NCI-H82 treated with DMSO at 0.1 percent for 48 hours (cell line): ENCODE measurements at regions not wholly inside any gene's neighbourhood (a gene's known extent, or its start where the extent isn't known, plus 50 kb on each side); places are given as distances from the start of the nearest gene placed in this dataset.

Experiments
- DNase-seq: peaks from one replicate; lab custom pipeline; 2025; ENCODE audit not compliant: unreplicated experiment; lab: John Stamatoyannopoulos, UW

- no peak for DNase-seq
Measured at GRCh38 chr2:133936601-133937000, 317.3 kb upstream of the MGAT5 start.

GRCh38 chr2:133937669-133938068 lies 316.2 kb upstream of the MGAT5 start:
- no peak for DNase-seq

GRCh38 chr2:133940134-133940533 lies 313.7 kb upstream of the MGAT5 start:
- DNase-seq = no peak

- no peak for DNase-seq
Measured at GRCh38 chr2:133941666-133942065, 312.2 kb upstream of the MGAT5 start.

- DNase-seq = no peak
Measured at GRCh38 chr2:133942398-133942797, 311.5 kb upstream of the MGAT5 start.

GRCh38 chr2:133943108-133943507 lies 310.8 kb upstream of the MGAT5 start:
- DNase-seq = no peak

- no peak for DNase-seq
Measured at GRCh38 chr2:133945089-133945488, 308.8 kb upstream of the MGAT5 start.

- no peak for DNase-seq
Measured at GRCh38 chr2:133947057-133947456, 306.8 kb upstream of the MGAT5 start.

GRCh38 chr2:133948610-133949290 lies 305.1 kb upstream of the MGAT5 start:
- no peak for DNase-seq

- no peak for DNase-seq
Measured at GRCh38 chr2:133949595-133949994, 304.3 kb upstream of the MGAT5 start.

GRCh38 chr2:133951209-133951608 lies 302.7 kb upstream of the MGAT5 start:
- no peak for DNase-seq

- no peak for DNase-seq
Measured at GRCh38 chr2:133952420-133952819, 301.5 kb upstream of the MGAT5 start.

- DNase-seq = no peak
Measured at GRCh38 chr2:133952896-133953295, 301.0 kb upstream of the MGAT5 start.

- no peak for DNase-seq
Measured at GRCh38 chr2:133953524-133953923, 300.3 kb upstream of the MGAT5 start.

- no peak for DNase-seq
Measured at GRCh38 chr2:133954636-133955035, 299.2 kb upstream of the MGAT5 start.

- DNase-seq = no peak
Measured at GRCh38 chr2:133955169-133955568, 298.7 kb upstream of the MGAT5 start.

- no peak for DNase-seq
Measured at GRCh38 chr2:133956434-133956935, 297.4 kb upstream of the MGAT5 start.

GRCh38 chr2:133957724-133958480 lies 296.0 kb upstream of the MGAT5 start:
- DNase-seq = no peak

- no peak for DNase-seq
Measured at GRCh38 chr2:133959066-133959465, 294.8 kb upstream of the MGAT5 start.

- DNase-seq = no peak
Measured at GRCh38 chr2:133966720-133967304, 287.1 kb upstream of the MGAT5 start.

GRCh38 chr2:133967326-133967725 lies 286.5 kb upstream of the MGAT5 start:
- DNase-seq = no peak

- no peak for DNase-seq
Measured at GRCh38 chr2:133968446-133968845, 285.4 kb upstream of the MGAT5 start.
